ENCODE measurements at regions not wholly inside any gene's neighbourhood (a gene's known extent, or its start where the extent isn't known, plus 50 kb on each side); places are given as distances from the start of the nearest gene placed in this dataset.

- TF ChIP-seq CTCF (IDR thresholded peaks at IDR 0.05) (no peak), POLR2A (IDR thresholded peaks at IDR 0.05) (no peak)
- Histone ChIP-seq H3K4me1 (no peaks in the 10 kb centered on the region), H3K27ac (no peak overlapping the region), H3K4me3 (no peak overlapping the region), H3K9me3 (no peaks in the 10 kb centered on the region), H3K27me3 (no peaks in the 10 kb centered on the region), H3K36me3 (no peaks in the 10 kb centered on the region)
- ATAC-seq (no peak), DNase-seq (no peak)
- intact Hi-C loops (cut with DNase I) = no loop called here
These were observed 72.0 kb upstream of the SMC2 start for GRCh38 chr9:104022083-104022482.

GRCh38 chr9:104025104-104025503, 69.0 kb upstream of the SMC2 start:
- Histone ChIP-seq H3K36me3 (no peaks in the 10 kb centered on the region), H3K4me1 (no peaks in the 10 kb centered on the region), H3K4me3 (no peak overlapping the region), H3K9me3 (no peaks in the 10 kb centered on the region), H3K27ac (no peak overlapping the region), H3K27me3 (no peaks in the 10 kb centered on the region)
- TF ChIP-seq POLR2A (IDR thresholded peaks at IDR 0.05) = no peak
- no peak for TF ChIP-seq CTCF (IDR thresholded peaks at IDR 0.05)
- 79% methylated on average over 2 of the region's 2 CpGs for WGBS (ENCODE audit: insufficient coverage, low coverage, low lambda C conversion rate, missing lambda C conversion rate)
- ATAC-seq = no peak
- DNase-seq = no peak
- intact Hi-C loops (cut with DNase I) = no loop called here

GRCh38 chr9:104025945-104026344, 68.2 kb upstream of the SMC2 start:
- H3K4me1 ChIP-seq = no peaks in the 10 kb centered on the region
- ATAC-seq (no peak), DNase-seq (no peak)
- H3K9me3 ChIP-seq = no peaks in the 10 kb centered on the region
- no peak overlapping the region for H3K27ac ChIP-seq
- no peak for TF ChIP-seq CTCF (IDR thresholded peaks at IDR 0.05)
- TF ChIP-seq POLR2A (IDR thresholded peaks at IDR 0.05) = no peak
- intact Hi-C loops (cut with DNase I) = no loop called here
- H3K36me3 ChIP-seq = no peaks in the 10 kb centered on the region
- H3K4me3 ChIP-seq = no peak overlapping the region
- 20% methylated on average over 2 of the region's 2 CpGs for WGBS (ENCODE audit: insufficient coverage, low coverage, low lambda C conversion rate, missing lambda C conversion rate)
- no peaks in the 10 kb centered on the region for H3K27me3 ChIP-seq

- H3K36me3 ChIP-seq = no peaks in the 10 kb centered on the region
- 18% methylated on average over 5 of the region's 5 CpGs for WGBS (ENCODE audit: insufficient coverage, low coverage, low lambda C conversion rate, missing lambda C conversion rate)
- no peak overlapping the region for H3K4me3 ChIP-seq
- DNase-seq (no peak), ATAC-seq (peak in 3 of 4 donors; percentile 20 to 54 (median 44))
- intact Hi-C loops (cut with DNase I) = no loop called here
- H3K9me3 ChIP-seq = no peaks in the 10 kb centered on the region
- H3K27ac ChIP-seq = no peak overlapping the region
- no peaks in the 10 kb centered on the region for H3K4me1 ChIP-seq
- no peaks in the 10 kb centered on the region for H3K27me3 ChIP-seq
- TF ChIP-seq POLR2A (IDR thresholded peaks at IDR 0.05) (no peak), CTCF (IDR thresholded peaks at IDR 0.05) (no peak)
These were observed 66.8 kb upstream of the SMC2 start for GRCh38 chr9:104027295-104027694.

- H3K4me1 ChIP-seq = no peaks in the 10 kb centered on the region
- H3K9me3 ChIP-seq = no peaks in the 10 kb centered on the region
- no peak overlapping the region for H3K4me3 ChIP-seq
- no peaks in the 10 kb centered on the region for H3K27me3 ChIP-seq
- no peak for ATAC-seq
- TF ChIP-seq POLR2A (IDR thresholded peaks at IDR 0.05) (no peak), CTCF (IDR thresholded peaks at IDR 0.05) (no peak)
- intact Hi-C loops (cut with DNase I) = no loop called here
- no peaks in the 10 kb centered on the region for H3K36me3 ChIP-seq
- no peak for DNase-seq
- no peak overlapping the region for H3K27ac ChIP-seq
- 65% methylated on average over 3 of the region's 4 CpGs for WGBS (ENCODE audit: insufficient coverage, low coverage, low lambda C conversion rate, missing lambda C conversion rate)
These were observed 65.3 kb upstream of the SMC2 start for GRCh38 chr9:104028827-104029226.

All from right lobe of liver (tissue), 6 donors.